GM10248 (cell line): ENCODE measurements at regions not wholly inside any gene's neighbourhood (a gene's known extent, or its start where the extent isn't known, plus 50 kb on each side); places are given as distances from the start of the nearest gene placed in this dataset.
"Not testable (repeated sequence)": the region's sequence is repeated elsewhere in the genome, so short reads cannot be mapped to it uniquely, and the experiment has no call there.

ENCODE experiments used
- CTCF ChIA-PET: fragments of 300-600 bp; sonication (Branson Sonifier 250); formaldehyde crosslinking; extraction: SDS; loops from one replicate; lab custom pipeline; 2021; ENCODE audit warnings: antibody characterized with exemption; lab: Yijun Ruan, JAX
- POLR2A ChIA-PET: fragments of 350-650 bp; sonication (Branson Sonifier 250); formaldehyde crosslinking; extraction: SDS; loops from one replicate; lab custom pipeline; 2020; ENCODE audit warnings: antibody characterized with exemption; lab: Yijun Ruan, JAX
- DNase-seq: peaks from one replicate; pipeline ENCODE4 v3.0.0; 2012; ENCODE audit errors: extremely low spot score
- CTCF ChIP-seq: IDR thresholded peaks from 2 replicates; pipeline ENCODE4 v1.5.1; 2012; ENCODE audit warnings: mild to moderate bottlenecking, low read depth; ENCODE audit errors: extremely low read depth, missing control alignments, control extremely low read depth

- POLR2A ChIA-PET: no interaction called here
- no peak for TF ChIP-seq CTCF
- no peak for DNase-seq
- CTCF ChIA-PET: interaction anchor here (1.0 kb wide), 1 partner anchor 15 kb away, joined by 4 read pairs; no protein-coding TSS in a partner anchor
Measured at GRCh38 chr4:188971125-188971524, 831.9 kb downstream of the TRIML1 start.

- ChIA-PET POLR2A (no interaction called here), CTCF (no interaction called here)
- DNase-seq: no peak
- no peak for TF ChIP-seq CTCF
Measured at GRCh38 chr4:188975271-188975670, 836.0 kb downstream of the TRIML1 start.

GRCh38 chr4:188976644-188977115, 837.4 kb downstream of the TRIML1 start:
- ChIA-PET CTCF (no interaction called here), POLR2A (no interaction called here)
- TF ChIP-seq CTCF: no peak
- DNase-seq: no peak

GRCh38 chr4:188977232-188977631, 838.0 kb downstream of the TRIML1 start:
- CTCF ChIA-PET, POLR2A ChIA-PET, DNase-seq: not testable (repeated sequence)

- no peak for TF ChIP-seq CTCF
- ChIA-PET CTCF (no interaction called here), POLR2A (no interaction called here)
- DNase-seq: no peak
Measured at GRCh38 chr4:188984518-188984917, 845.3 kb downstream of the TRIML1 start.

- TF ChIP-seq CTCF: no peak
- DNase-seq: no peak
- POLR2A ChIA-PET: no interaction called here
- CTCF ChIA-PET: no interaction called here
Measured at GRCh38 chr4:188986271-188986689, 847.0 kb downstream of the TRIML1 start.

GRCh38 chr4:188987011-188987410, 847.8 kb downstream of the TRIML1 start:
- ChIA-PET CTCF (no interaction called here), POLR2A (no interaction called here)
- DNase-seq: no peak
- TF ChIP-seq CTCF: no peak
